ENCODE measurements at regions not wholly inside any gene's neighbourhood (a gene's known extent, or its start where the extent isn't known, plus 50 kb on each side); places are given as distances from the start of the nearest gene placed in this dataset.

GRCh38 chr10:64320448-64320847, 799.2 kb downstream of the REEP3 start:
- no peak for TF ChIP-seq CTCF (IDR thresholded peaks at IDR 0.05)
- TF ChIP-seq POLR2A (IDR thresholded peaks at IDR 0.05): no peak

All from Peyer's patch (tissue), 4 donors.